ENCODE measurements at regions not wholly inside any gene's neighbourhood (a gene's known extent, or its start where the extent isn't known, plus 50 kb on each side); places are given as distances from the start of the nearest gene placed in this dataset.

DNA sequence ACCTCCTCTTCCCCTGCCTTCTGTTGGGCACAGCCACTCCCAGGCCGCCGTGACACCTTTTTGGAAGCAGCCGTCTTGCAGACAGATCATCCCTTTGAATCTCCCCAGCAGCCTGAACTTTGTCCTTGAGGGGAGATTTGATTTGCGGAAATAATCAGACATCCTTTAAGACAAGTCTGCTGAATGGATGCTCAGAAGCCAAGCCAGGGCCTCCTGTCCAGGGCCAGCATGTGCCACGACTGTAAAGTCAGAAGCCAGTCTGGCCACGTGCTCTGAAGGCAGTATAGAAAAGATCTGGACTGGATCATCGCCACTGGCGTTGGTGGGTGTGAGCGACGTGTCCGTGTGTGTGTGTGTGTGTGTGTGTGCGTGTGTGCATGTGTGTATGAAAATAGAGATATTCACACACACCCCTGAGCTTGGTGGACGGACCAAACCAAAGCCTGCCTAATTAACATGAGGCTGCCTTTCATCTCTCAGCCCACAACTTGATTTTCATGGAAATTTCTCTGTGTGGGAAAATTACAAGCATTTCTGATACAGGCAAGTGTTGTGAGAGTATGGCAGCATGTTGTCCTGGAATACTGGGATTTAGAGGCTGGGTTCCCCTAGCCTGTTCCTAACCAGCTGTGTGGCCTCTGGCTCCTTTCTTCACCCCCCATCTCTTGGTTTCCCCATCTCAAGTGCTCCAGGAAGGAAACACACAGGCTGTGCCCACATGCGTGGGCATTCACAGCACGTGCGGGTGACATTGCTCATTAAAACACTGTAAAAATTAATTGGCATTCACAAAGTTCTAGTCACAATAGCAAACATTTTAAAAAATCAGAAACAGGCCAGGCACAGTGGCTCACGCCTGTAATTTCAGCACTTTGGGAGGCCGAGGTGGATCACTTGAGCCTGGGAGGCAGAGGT is 61.8 kb upstream of the WNT7B start:
- H2BK15ac ChIP-seq (ENCODE audit: low read depth, low read length), result no peak overlapping the region
- H2BK5ac ChIP-seq (ENCODE audit: low read depth, low read length, poor library complexity, severe bottlenecking), result no peak overlapping the region
- dilution Hi-C loops (cut with HindIII; ENCODE audit: low sequenced_read_pairs, unreplicated experiment), result no loop called here
- no peak overlapping the region for H2AFZ ChIP-seq (replicated peaks; ENCODE audit: low read length, poor library complexity)
- no peak overlapping the region for H3K27ac ChIP-seq (ENCODE audit: insufficient read depth, low read length)
- H2AK5ac ChIP-seq (ENCODE audit: low read depth, low read length), result no peak overlapping the region
- no peak overlapping the region for H3K18ac ChIP-seq (ENCODE audit: low read depth, low read length)
- no peaks in the 10 kb centered on the region for H3K36me3 ChIP-seq (ENCODE audit: control insufficient read depth, insufficient read depth, low read length)
- no peak overlapping the region for H3K14ac ChIP-seq (replicated peaks; ENCODE audit: low read depth, low read length)
- no peak overlapping the region for H2BK20ac ChIP-seq (ENCODE audit: low read depth, low read length)
- H3K79me1 ChIP-seq (ENCODE audit: low read depth in 1 of 2, low read length in 2 of 2), result peaks cover 15 to 25% of the 10 kb centered on the region in 2 experiments
- H4K5ac ChIP-seq (ENCODE audit: low read depth, low read length), result no peak overlapping the region
- H4K20me1 ChIP-seq (ENCODE audit: insufficient read depth, low read length), result no peaks in the 10 kb centered on the region
- WGBS, 2 experiments (ENCODE audit: extremely low coverage in 2 of 2, insufficient read length in 1 of 2), result 80% methylated on average over 4 of the region's 18 CpGs; no CpG with 5 or more reads in 1 of the 2 experiments
- POLR2A ChIA-PET (ENCODE audit: unreplicated experiment), result no interaction called here
- no peak overlapping the region for H3K4me3 ChIP-seq (ENCODE audit: insufficient read depth, low read depth, low read length)
- H3K9me3 ChIP-seq (ENCODE audit: control insufficient read depth, insufficient read depth, low read length), result no peaks in the 10 kb centered on the region
- no peak overlapping the region for H3K9ac ChIP-seq (ENCODE audit: low read depth, low read length)
- no peak overlapping the region for H2BK120ac ChIP-seq (ENCODE audit: low read depth, low read length)
- H3K27me3 ChIP-seq (ENCODE audit: control insufficient read depth, insufficient read depth, low read length), result no peaks in the 10 kb centered on the region
- no TSS peak for BruUV-seq (replicated peaks)
- no peak overlapping the region for H3K56ac ChIP-seq (ENCODE audit: extremely low read depth, insufficient read depth, low read length)
- ATAC-seq (ENCODE audit: low read depth) (no peak), DNase-seq (no peak)
- H3K4ac ChIP-seq (ENCODE audit: low read depth, low read length), result no peak overlapping the region
- H3K4me1 ChIP-seq (ENCODE audit: control insufficient read depth, insufficient read depth, low read length), result peaks cover 15% of the 10 kb centered on the region
- CTCF ChIA-PET, result no interaction called here
- intact Hi-C loops (cut with micrococcal nuclease), result no loop called here
- H4K91ac ChIP-seq (ENCODE audit: insufficient read depth, low read depth, low read length), result no peak overlapping the region
- in situ Hi-C loops (cut with MboI; ENCODE audit: low sequenced_read_pairs), result no loop called here
- no peak overlapping the region for H3K4me2 ChIP-seq (ENCODE audit: low read depth, low read length)
- no peak overlapping the region for H2AK9ac ChIP-seq (replicated peaks; ENCODE audit: low read depth, low read length, poor library complexity)
- no peak overlapping the region for H4K8ac ChIP-seq (ENCODE audit: low read depth in 2 of 2, low read length in 2 of 2)
- no peak overlapping the region for H3K23ac ChIP-seq (ENCODE audit: low read depth, low read length)
- peaks cover 8% of the 10 kb centered on the region for H3K9me1 ChIP-seq (ENCODE audit: insufficient read depth, low read length)
- TF ChIP-seq BHLHE40 (IDR thresholded peaks at IDR 0.05; ENCODE audit: low read depth, low read length), result no peak
- TF ChIP-seq RFX5 (IDR thresholded peaks at IDR 0.05; ENCODE audit: low read depth, low read length), result no peak
- TF ChIP-seq NFE2L2 (IDR thresholded peaks at IDR 0.05; ENCODE audit: low read depth, low read length), result no peak
- TF ChIP-seq RCOR1 (IDR thresholded peaks at IDR 0.05; ENCODE audit: insufficient replicate concordance, low read length), result no peak
- TF ChIP-seq CHD1 (IDR thresholded peaks at IDR 0.05; ENCODE audit: low read depth, low read length), result no peak
- TF ChIP-seq, protein P1, sequence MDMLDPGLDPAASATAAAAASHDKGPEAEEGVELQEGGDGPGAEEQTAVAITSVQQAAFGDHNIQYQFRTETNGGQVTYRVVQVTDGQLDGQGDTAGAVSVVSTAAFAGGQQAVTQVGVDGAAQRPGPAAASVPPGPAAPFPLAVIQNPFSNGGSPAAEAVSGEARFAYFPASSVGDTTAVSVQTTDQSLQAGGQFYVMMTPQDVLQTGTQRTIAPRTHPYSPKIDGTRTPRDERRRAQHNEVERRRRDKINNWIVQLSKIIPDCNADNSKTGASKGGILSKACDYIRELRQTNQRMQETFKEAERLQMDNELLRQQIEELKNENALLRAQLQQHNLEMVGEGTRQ (IDR thresholded peaks at IDR 0.05; ENCODE audit: low read depth, low read length), result no peak
- no peak for TF ChIP-seq CEBPB (IDR thresholded peaks at IDR 0.05; ENCODE audit: low read depth, low read length)
- no peak for TF ChIP-seq POLR2A (IDR thresholded peaks at IDR 0.05; ENCODE audit: low read depth, low read length)
- TF ChIP-seq, protein P2, sequence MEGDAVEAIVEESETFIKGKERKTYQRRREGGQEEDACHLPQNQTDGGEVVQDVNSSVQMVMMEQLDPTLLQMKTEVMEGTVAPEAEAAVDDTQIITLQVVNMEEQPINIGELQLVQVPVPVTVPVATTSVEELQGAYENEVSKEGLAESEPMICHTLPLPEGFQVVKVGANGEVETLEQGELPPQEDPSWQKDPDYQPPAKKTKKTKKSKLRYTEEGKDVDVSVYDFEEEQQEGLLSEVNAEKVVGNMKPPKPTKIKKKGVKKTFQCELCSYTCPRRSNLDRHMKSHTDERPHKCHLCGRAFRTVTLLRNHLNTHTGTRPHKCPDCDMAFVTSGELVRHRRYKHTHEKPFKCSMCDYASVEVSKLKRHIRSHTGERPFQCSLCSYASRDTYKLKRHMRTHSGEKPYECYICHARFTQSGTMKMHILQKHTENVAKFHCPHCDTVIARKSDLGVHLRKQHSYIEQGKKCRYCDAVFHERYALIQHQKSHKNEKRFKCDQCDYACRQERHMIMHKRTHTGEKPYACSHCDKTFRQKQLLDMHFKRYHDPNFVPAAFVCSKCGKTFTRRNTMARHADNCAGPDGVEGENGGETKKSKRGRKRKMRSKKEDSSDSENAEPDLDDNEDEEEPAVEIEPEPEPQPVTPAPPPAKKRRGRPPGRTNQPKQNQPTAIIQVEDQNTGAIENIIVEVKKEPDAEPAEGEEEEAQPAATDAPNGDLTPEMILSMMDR (conservative IDR thresholded peaks at IDR 0.05; ENCODE audit: low read depth, low read length), result no peak
- no peak for TF ChIP-seq MXI1 (IDR thresholded peaks at IDR 0.05; ENCODE audit: borderline replicate concordance, low read depth, low read length)
- TF ChIP-seq, protein P3, sequence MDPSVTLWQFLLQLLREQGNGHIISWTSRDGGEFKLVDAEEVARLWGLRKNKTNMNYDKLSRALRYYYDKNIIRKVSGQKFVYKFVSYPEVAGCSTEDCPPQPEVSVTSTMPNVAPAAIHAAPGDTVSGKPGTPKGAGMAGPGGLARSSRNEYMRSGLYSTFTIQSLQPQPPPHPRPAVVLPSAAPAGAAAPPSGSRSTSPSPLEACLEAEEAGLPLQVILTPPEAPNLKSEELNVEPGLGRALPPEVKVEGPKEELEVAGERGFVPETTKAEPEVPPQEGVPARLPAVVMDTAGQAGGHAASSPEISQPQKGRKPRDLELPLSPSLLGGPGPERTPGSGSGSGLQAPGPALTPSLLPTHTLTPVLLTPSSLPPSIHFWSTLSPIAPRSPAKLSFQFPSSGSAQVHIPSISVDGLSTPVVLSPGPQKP (IDR thresholded peaks at IDR 0.05; ENCODE audit: borderline replicate concordance, low read depth, low read length), result no peak
- no peak for TF ChIP-seq SMC3 (IDR thresholded peaks at IDR 0.05; ENCODE audit: low read depth, low read length)
- no peak for TF ChIP-seq RAD21 (IDR thresholded peaks at IDR 0.05; ENCODE audit: low read length)
- TF ChIP-seq MAZ (IDR thresholded peaks at IDR 0.05; ENCODE audit: borderline replicate concordance, low read depth, low read length), result no peak
- TF ChIP-seq FOS (IDR thresholded peaks at IDR 0.05; ENCODE audit: low read depth, low read length), result no peak

All from IMR-90 (cell line).